Subcutaneous abdominal adipose tissue (tissue), 5 donors: ENCODE measurements at regions not wholly inside any gene's neighbourhood (a gene's known extent, or its start where the extent isn't known, plus 50 kb on each side); places are given as distances from the start of the nearest gene placed in this dataset.
A peak's percentile ranks its signal among the peaks of the same experiment; 100 is the strongest.
"Not testable (repeated sequence)": the region's sequence is repeated elsewhere in the genome, so short reads cannot be mapped to it uniquely, and the experiment has no call there.

Experiments
- H3K27ac ChIP-seq: one replicate; pipeline ENCODE4 v1.7.0; 2013; ENCODE audit warnings: low read depth, mild to moderate bottlenecking, inconsistent platforms, low read length, moderate library complexity
- H3K27me3 ChIP-seq, 5 donors: one replicate each; pipeline ENCODE4 v1.7.0; 2013; ENCODE audit warnings: low read length in 5 of 5, inconsistent platforms in 1 of 5; ENCODE audit not compliant: control insufficient read depth in 5 of 5, insufficient read depth in 4 of 5
- H3K36me3 ChIP-seq, 5 donors: one replicate each; pipeline ENCODE4 v1.7.0; 2013; ENCODE audit warnings: low read length in 5 of 5; ENCODE audit not compliant: control insufficient read depth in 5 of 5, insufficient read depth in 5 of 5
- H3K4me1 ChIP-seq, 5 donors: one replicate each; pipeline ENCODE4 v1.7.0; 2013; ENCODE audit warnings: low read length in 5 of 5, mild to moderate bottlenecking in 3 of 5, moderate library complexity in 1 of 5; ENCODE audit not compliant: control insufficient read depth in 5 of 5, insufficient read depth in 5 of 5
- H3K4me3 ChIP-seq, 5 donors: one replicate each; pipeline ENCODE4 v1.7.0; 2013; ENCODE audit warnings: low read length in 5 of 5, low read depth in 1 of 5
- H3K9ac ChIP-seq, 5 donors: one replicate each; pipeline ENCODE4 v1.7.0; 2013; ENCODE audit warnings: low read length in 5 of 5, mild to moderate bottlenecking in 4 of 5, moderate library complexity in 3 of 5
- H3K9me3 ChIP-seq, 5 donors: one replicate each; pipeline ENCODE4 v1.7.0; 2013; ENCODE audit warnings: low read length in 5 of 5; ENCODE audit not compliant: control insufficient read depth in 5 of 5
- donor health status: healthy.
- donor health status: healthy.
- donor health status: healthy.
- donor health status: healthy.
- donor health status: healthy.

DNA sequence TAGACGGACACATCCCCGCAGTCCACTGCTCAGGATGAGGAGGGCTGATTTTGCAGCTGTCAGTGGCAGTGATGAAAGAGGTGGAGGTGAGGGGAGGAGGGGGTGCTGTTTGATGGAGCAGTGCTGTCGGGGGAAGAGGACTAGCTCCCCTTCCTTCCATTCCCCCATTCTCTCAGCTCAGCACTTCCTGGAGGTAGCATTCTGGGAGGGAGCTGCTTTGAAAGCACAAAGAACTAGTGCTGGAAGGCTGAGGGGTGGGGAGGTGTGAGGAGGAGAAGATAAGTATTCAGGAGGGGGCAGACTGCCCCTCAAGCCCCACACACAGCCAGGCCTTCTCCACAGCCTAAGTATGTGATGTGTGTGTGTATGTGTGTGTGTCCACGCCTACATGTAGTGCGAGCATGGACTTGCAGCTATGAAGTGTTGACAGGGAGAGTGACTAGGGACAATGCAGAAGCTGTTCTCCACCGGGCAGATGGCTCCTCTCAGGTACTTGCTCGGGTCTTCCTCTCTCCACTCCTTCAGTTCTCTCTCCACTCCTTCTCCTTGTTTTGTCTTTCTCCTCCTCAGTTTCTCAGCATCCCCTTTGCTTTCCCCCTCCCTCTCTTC lies 65.5 kb upstream of the HSPA9 start:
- peaks cover 0 to 8% (median 4%) of the 10 kb centered on the region in 5 donors for H3K4me1 ChIP-seq
- H3K9me3 ChIP-seq, result no peaks in the 10 kb centered on the region
- no peaks in the 10 kb centered on the region for H3K36me3 ChIP-seq
- H3K27me3 ChIP-seq, result peaks cover 0 to 3% (median 0%) of the 10 kb centered on the region in 5 donors
- no peak overlapping the region for H3K9ac ChIP-seq
- no peak overlapping the region for H3K4me3 ChIP-seq
- H3K27ac ChIP-seq, result no peak overlapping the region

GRCh38 chr5:138640138-138640537 lies 64.9 kb upstream of the HSPA9 start:
- Histone ChIP-seq H3K36me3 (no peaks in the 10 kb centered on the region), H3K9ac (no peak overlapping the region), H3K4me3 (no peak overlapping the region), H3K27ac (no peak overlapping the region), H3K9me3 (no peaks in the 10 kb centered on the region), H3K4me1 (peaks cover 0 to 8% (median 4%) of the 10 kb centered on the region in 5 donors), H3K27me3 (peaks cover 0 to 3% (median 0%) of the 10 kb centered on the region in 5 donors)

DNA sequence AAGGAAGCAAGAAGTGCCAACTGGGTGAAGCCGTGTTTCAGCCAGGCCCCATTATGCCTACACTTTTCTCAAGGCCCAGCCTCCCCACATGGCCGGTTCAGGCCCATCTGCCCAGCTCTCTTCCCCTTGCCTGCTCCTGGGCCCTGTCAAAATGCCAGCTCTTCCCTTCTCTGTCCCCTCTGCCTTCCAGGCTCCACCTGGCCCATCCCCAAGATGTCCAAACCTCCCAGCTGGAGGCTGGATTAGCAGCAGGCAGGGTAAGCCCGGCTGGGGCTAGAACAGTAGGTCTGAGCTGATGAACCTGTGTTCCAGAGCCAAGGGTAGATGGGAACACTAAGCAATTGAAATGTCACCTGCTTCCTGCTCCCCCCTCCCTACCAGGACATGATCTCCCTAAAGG lies 64.1 kb upstream of the HSPA9 start:
- Histone ChIP-seq H3K9me3 (no peaks in the 10 kb centered on the region), H3K4me1 (peaks cover 0 to 8% (median 4%) of the 10 kb centered on the region in 5 donors), H3K36me3 (no peaks in the 10 kb centered on the region), H3K4me3 (no peak overlapping the region), H3K9ac (no peak overlapping the region), H3K27me3 (peaks cover 0 to 3% (median 0%) of the 10 kb centered on the region in 5 donors), H3K27ac (no peak overlapping the region)

DNA sequence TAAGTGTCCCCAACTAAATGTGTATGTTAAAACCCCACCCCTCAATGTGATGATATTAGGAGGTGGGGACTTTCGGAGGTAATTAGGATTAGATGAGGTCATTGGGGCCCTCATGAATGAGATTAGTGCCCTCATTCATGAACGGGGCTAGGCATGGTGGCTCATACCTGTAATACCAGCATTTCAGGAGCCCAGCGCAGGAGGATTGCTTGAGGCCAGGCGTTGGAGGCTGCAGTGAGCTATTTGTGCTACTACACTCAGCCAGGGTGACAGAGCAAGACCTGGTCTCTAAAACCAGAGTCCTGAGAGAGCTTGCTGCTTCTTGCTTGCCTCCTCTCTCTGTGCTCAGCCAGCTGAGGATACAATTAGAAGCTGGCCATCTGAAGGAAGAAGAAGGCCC lies 62.1 kb upstream of the HSPA9 start:
- Histone ChIP-seq H3K27me3 (peaks cover 0 to 3% (median 0%) of the 10 kb centered on the region in 5 donors), H3K27ac (no peak overlapping the region), H3K9me3 (no peaks in the 10 kb centered on the region), H3K4me3 (no peak overlapping the region), H3K36me3 (no peaks in the 10 kb centered on the region), H3K4me1 (peaks cover 0 to 8% (median 3%) of the 10 kb centered on the region in 5 donors), H3K9ac (no peak overlapping the region)

DNA sequence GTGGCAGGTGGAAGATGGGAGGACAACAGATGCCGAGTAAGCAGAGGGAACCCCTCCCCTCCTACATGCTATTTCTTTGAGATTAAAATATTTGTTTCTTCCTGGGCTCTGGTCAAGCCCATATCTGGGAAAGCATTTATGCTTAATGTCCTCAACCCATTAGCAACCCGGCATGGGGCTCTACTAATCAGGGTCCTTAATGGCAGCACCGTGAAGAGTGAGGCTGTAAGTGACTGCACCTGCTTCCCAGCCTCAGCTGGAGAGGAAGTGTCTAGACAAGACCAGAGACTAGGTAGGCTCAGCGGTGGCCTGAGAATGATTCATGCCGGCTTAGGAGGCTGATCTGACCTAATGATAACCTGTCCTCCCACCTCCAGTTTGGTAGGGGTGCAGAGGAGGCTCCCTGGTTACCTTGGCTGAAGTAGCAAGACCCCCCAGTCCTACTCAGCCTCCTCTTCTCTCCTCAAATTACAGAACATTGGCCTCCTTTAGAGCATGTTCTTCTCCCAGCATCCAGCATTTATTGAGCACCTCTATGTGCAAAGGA lies 61.3 kb upstream of the HSPA9 start:
- no peak overlapping the region for H3K4me3 ChIP-seq
- peaks cover 0 to 3% (median 0%) of the 10 kb centered on the region in 5 donors for H3K27me3 ChIP-seq
- no peaks in the 10 kb centered on the region for H3K36me3 ChIP-seq
- H3K4me1 ChIP-seq, result peaks cover 0 to 8% (median 0%) of the 10 kb centered on the region in 5 donors
- H3K9me3 ChIP-seq, result no peaks in the 10 kb centered on the region
- H3K27ac ChIP-seq, result no peak overlapping the region
- no peak overlapping the region for H3K9ac ChIP-seq

DNA sequence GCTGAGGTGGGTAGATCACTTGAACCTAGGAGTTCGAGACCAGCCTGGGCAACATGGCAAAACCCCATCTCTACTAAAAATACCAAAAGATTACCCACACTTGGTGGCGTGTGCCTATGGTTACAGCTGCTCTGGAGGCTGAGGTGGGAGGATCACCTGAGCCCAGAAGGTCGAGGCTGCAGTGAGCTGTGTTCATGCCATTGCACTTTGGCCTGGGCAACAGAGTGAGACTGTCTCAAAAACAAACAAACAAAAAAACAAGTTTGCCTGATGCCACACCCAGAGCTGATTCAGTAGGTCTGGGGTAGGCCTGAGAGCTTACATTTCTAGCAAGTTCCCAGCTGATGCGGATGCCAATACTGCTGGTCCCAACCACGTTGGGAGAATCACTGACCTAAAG lies 60.5 kb upstream of the HSPA9 start:
- Histone ChIP-seq H3K4me3 (no peak overlapping the region), H3K4me1 (peaks cover 0 to 8% (median 0%) of the 10 kb centered on the region in 5 donors), H3K9me3 (no peaks in the 10 kb centered on the region), H3K27ac (no peak overlapping the region), H3K36me3 (no peaks in the 10 kb centered on the region), H3K9ac (no peak overlapping the region), H3K27me3 (peaks cover 0 to 3% (median 0%) of the 10 kb centered on the region in 5 donors)

DNA sequence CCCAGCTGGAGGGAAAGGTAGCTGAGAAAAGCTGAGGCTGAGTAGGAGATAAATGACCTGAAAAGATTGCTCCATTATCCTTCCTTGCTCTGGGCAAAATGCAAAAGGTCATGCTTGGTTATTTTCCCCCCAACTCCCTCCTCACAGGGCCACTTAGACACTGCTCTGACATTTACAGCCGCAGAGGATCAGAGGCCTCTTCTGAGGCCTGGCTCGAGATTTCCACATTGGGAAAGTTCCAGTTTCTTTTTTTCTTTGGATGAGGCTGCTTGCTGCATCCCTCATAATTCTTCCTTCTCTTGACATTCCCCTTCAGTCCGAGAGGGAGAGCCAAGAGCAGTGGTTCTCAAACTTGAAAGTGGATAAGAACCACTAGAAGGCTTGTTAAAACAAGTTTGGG lies 60.1 kb upstream of the HSPA9 start:
- H3K27ac ChIP-seq, result no peak overlapping the region
- peak overlapping the region in 1 of 5 donors; percentile 48 for H3K9ac ChIP-seq
- no peak overlapping the region for H3K4me3 ChIP-seq
- H3K9me3 ChIP-seq, result no peaks in the 10 kb centered on the region
- H3K4me1 ChIP-seq, result peaks cover 0 to 8% (median 0%) of the 10 kb centered on the region in 5 donors
- H3K27me3 ChIP-seq, result no peaks in the 10 kb centered on the region
- no peaks in the 10 kb centered on the region for H3K36me3 ChIP-seq

DNA sequence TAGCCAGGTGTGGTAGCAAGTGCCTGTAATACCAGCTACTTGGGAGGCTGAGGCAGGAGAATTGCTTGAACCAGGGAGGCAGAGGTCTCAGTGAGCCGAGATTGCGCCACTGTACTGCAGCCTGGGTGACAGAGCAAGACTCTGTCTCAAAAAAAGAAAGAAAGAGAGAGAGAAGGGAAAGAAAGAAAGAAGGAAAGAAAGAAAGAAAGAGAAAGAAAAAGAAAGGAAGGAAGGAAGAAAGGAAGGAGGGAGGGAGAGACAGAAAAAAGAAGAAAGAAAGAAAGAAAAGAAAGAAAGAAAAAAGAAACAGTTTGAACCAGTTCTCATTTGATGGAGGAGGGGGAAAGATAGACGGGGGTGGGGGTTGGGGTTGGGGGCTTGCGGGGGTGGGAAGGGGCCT lies 59.6 kb upstream of the HSPA9 start:
- not testable (repeated sequence) for H3K27me3 ChIP-seq, H3K4me1 ChIP-seq, H3K9me3 ChIP-seq, H3K9ac ChIP-seq, H3K36me3 ChIP-seq, H3K4me3 ChIP-seq, H3K27ac ChIP-seq

- Histone ChIP-seq H3K9me3 (no peaks in the 10 kb centered on the region), H3K4me3 (no peak overlapping the region), H3K4me1 (peaks cover 0 to 3% (median 0%) of the 10 kb centered on the region in 5 donors), H3K27me3 (no peaks in the 10 kb centered on the region), H3K27ac (no peak overlapping the region), H3K9ac (no peak overlapping the region), H3K36me3 (no peaks in the 10 kb centered on the region)
Measured at GRCh38 chr5:138632900-138633489, 57.8 kb upstream of the HSPA9 start.

DNA sequence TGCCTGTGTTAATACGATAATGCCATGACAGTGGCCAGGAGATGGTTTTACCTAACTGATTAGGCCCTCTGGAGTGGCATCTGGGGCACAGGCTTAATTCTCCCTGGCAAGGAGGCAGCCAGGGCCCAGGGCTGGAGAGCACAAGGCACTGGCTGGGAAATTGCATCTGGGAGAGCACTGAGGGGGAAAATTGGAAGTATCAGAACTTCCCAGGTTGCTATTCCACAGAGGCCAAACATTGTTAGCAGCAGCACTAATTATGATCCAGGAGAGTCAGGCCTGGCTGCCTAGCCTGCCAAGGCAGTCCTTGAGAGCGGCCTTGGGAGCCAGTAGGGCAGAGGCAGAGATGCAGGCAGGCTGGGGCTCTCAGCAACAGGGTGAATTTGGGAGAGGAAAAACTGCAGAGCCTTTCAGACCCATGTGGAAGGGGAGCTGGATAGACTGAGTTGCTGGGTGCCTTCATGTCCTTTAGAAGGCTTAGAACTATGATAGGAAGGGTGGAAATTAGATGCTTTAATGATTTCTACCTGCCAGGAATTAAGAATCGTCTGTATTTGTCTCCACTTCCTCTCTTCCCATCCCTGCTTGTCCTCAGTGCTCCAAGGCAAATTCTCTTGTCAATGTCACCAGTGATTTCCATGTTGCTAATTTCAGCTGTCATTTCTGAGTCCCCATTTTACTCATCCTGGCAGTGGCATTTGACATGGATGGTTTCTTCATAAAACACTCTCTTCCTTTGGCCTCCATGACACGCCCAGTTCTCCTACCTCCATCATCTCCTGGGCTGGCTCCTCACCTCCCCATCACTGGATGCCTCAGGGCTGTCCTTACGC lies 56.1 kb upstream of the HSPA9 start:
- no peak overlapping the region for H3K27ac ChIP-seq
- no peaks in the 10 kb centered on the region for H3K36me3 ChIP-seq
- no peak overlapping the region for H3K4me3 ChIP-seq
- no peak overlapping the region for H3K9ac ChIP-seq
- H3K27me3 ChIP-seq, result no peaks in the 10 kb centered on the region
- no peaks in the 10 kb centered on the region for H3K9me3 ChIP-seq
- H3K4me1 ChIP-seq, result peaks cover 0 to 3% (median 0%) of the 10 kb centered on the region in 5 donors
